Activated CD4-positive, alpha-beta memory T cell treated with anti-CD3 and anti-CD28 coated beads, Interleukin-2, amount 10 ng/mL, durations not matched to agents 7 days and 5 days (primary cell): ENCODE measurements at regions not wholly inside any gene's neighbourhood (a gene's known extent, or its start where the extent isn't known, plus 50 kb on each side); places are given as distances from the start of the nearest gene placed in this dataset.

Experiments used
- CTCF ChIA-PET: fragments of 350-600 bp; sonication (Branson Sonifier 250); formaldehyde crosslinking; loops from one replicate; lab custom pipeline; 2021; ENCODE audit warnings: antibody characterized with exemption, inconsistent platforms; lab: Charles Lee
- POLR2A ChIA-PET: fragments of 350-600 bp; sonication (Branson Sonifier 250); formaldehyde crosslinking; loops from one replicate; lab custom pipeline; 2021; ENCODE audit warnings: antibody characterized with exemption; lab: Charles Lee
- DNase-seq: peaks from one replicate; pipeline ENCODE4 v3.0.0-alpha.2; 2020
- H3K27ac Mint-ChIP-seq: one replicate; pipeline ENCODE4 v1.8.0; 2021; ENCODE audit warnings: mild to moderate bottlenecking, mixed read lengths
- H3K27me3 Mint-ChIP-seq: one replicate; pipeline ENCODE4 v1.8.0; 2021; ENCODE audit warnings: mixed read lengths
- H3K36me3 Mint-ChIP-seq: one replicate; pipeline ENCODE4 v1.8.0; 2021; ENCODE audit warnings: low read depth, mixed read lengths
- H3K4me1 Mint-ChIP-seq: one replicate; pipeline ENCODE4 v1.8.0; 2021; ENCODE audit warnings: mixed read lengths
- H3K4me3 Mint-ChIP-seq: one replicate; pipeline ENCODE4 v1.8.0; 2021; ENCODE audit warnings: mild to moderate bottlenecking, mixed read lengths
- H3K9me3 Mint-ChIP-seq: one replicate; pipeline ENCODE4 v1.8.0; 2021; ENCODE audit warnings: mixed read lengths

DNA sequence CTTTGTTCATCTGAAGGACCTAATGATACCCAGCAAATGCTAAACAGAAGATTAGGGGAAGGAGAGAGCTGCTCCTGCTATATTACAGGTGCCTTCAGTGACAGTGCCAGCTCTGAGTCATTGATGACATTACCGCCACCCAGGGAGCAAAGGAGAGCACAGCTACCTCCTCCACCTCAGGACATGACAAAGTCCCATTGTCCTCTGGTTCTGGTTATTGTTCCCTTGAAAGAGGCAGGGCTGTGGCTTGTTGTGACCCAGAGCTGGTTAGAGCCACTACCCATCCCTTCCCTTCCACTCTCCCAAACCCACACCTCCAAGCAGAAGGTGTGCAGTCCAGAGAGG, 363.5 kb upstream of the DUSP10 start:
- Mint-ChIP-seq H3K27ac (no peak overlapping the region), H3K4me3 (no peak overlapping the region), H3K9me3 (no peaks in the 10 kb centered on the region), H3K27me3 (no peaks in the 10 kb centered on the region), H3K36me3 (no peaks in the 10 kb centered on the region), H3K4me1 (no peaks in the 10 kb centered on the region)
- DNase-seq, result no peak
- CTCF ChIA-PET, result interaction anchor here (1.4 kb wide), 1 partner anchor 351 kb away, joined by 5 read pairs; no protein-coding TSS in a partner anchor
- POLR2A ChIA-PET, result no interaction called here

DNA sequence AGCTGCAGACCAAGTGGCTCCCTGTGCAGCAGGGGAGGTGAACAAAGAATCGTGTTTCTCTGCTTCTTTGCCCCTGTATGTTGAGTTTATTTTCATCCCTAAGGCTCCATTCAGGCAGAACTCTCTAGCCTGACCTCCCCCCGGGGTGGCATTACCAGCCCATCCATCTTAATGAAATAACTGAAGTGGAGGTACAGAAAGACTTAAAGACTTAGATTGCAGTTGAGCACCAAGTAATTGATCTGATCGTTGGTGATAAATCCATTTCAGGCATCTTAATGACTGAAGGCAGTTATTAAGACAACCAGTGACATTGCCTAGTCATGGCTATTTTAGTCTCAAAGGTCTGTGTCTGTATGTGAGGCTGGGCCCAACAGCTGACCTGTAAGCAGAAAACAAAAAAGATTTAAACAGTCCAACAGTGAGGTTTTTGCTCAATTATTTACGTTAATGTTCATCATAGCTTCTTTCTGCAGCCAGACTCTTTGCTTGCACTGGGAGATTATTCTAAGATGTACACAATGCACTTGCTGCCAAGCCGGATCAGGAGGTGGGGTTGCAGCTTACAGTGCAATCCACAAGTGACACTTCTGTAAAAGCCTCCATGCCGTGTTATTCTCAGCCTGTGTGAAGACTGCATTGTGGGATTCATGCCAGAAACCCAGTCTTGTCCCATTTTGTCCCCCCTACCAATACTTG, 363.0 kb upstream of the DUSP10 start:
- Mint-ChIP-seq H3K27ac (no peak overlapping the region), H3K9me3 (no peaks in the 10 kb centered on the region), H3K4me1 (no peaks in the 10 kb centered on the region), H3K27me3 (no peaks in the 10 kb centered on the region), H3K4me3 (no peak overlapping the region), H3K36me3 (no peaks in the 10 kb centered on the region)
- no peak for DNase-seq
- CTCF ChIA-PET, result interaction anchor here (1.3 to 1.4 kb wide), 2 partner anchors 10 to 351 kb away, joined by 5 read pairs; no protein-coding TSS in a partner anchor
- POLR2A ChIA-PET, result no interaction called here

DNA sequence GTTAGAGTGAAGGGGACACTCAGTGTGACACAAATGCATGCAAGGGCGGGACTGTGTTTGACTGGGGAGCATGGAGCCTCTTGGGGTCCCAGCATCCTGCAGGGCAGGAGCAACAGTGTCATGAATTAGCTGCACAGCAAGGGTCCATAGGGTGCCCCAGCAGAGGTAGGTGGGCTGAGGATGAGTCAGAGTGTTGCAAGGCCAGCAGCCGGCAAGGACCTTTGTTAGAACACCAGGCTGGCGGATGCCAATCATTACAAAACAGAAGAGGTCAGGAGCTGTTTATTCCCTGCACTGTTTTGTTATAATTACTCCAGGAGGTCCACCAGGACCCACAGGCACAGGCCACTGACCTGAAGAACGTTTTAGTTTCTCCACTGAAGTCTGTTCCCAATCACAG, 362.2 kb upstream of the DUSP10 start:
- H3K27ac Mint-ChIP-seq, result no peak overlapping the region
- H3K4me1 Mint-ChIP-seq, result no peaks in the 10 kb centered on the region
- ChIA-PET POLR2A (no interaction called here), CTCF (interaction anchor here (1.3 kb wide), 1 partner anchor 9 kb away, joined by 5 read pairs; no protein-coding TSS in a partner anchor)
- no peaks in the 10 kb centered on the region for H3K27me3 Mint-ChIP-seq
- DNase-seq, result no peak
- no peaks in the 10 kb centered on the region for H3K36me3 Mint-ChIP-seq
- H3K9me3 Mint-ChIP-seq, result no peaks in the 10 kb centered on the region
- H3K4me3 Mint-ChIP-seq, result no peak overlapping the region

DNA sequence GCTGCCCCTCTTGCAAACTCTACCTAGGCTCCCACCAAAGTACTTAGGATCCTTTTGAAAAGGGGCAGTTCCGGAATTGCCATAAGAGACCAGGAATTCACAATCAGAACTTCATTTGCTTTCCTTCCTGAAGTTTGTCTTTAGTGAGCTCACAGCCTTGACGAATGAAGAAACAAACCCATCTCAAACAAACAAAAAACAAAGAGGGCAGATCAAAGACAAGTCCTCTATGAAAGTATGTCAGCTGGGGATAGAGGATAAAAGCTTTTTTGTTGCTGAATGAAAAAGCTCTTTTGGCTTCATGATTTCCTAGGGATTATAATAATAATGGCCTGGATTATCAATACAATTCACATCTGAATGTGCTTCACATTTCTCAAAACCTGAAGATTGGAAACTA, 357.9 kb upstream of the DUSP10 start:
- Mint-ChIP-seq H3K4me1 (no peaks in the 10 kb centered on the region), H3K4me3 (no peak overlapping the region)
- POLR2A ChIA-PET, result no interaction called here

DNA sequence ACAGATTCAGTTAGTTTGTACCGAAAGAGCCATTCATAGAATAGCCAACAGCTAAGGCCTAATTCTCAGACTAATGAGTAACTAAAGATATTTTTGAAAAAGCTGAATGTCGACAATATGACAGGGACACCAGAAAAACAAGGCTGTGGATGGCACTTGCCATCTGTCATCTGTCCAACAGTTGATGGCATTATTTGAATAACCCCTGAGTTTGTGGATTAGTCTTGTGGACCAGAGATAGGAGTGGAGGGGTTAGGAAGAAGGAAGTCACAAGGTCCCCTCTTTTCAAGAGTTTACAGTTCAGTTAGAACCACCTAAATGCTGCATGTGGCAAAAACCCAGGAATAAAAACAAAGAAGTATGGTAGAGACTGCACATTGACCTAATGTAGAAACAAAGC, 356.5 kb upstream of the DUSP10 start:
- H3K36me3 Mint-ChIP-seq, result no peaks in the 10 kb centered on the region
- no peaks in the 10 kb centered on the region for H3K9me3 Mint-ChIP-seq
- H3K4me1 Mint-ChIP-seq, result no peaks in the 10 kb centered on the region
- H3K27me3 Mint-ChIP-seq, result no peaks in the 10 kb centered on the region
- DNase-seq, result no peak
- POLR2A ChIA-PET, result no interaction called here
- no peak overlapping the region for H3K27ac Mint-ChIP-seq
- no peak overlapping the region for H3K4me3 Mint-ChIP-seq
- CTCF ChIA-PET, result interaction anchor here (7.3 kb wide), 1 partner anchor 355 kb away, joined by 66 read pairs; no protein-coding TSS in a partner anchor

More for the DNA sequence above, 357.9 kb upstream of the DUSP10 start:
- H3K27ac Mint-ChIP-seq, result no peak overlapping the region
- CTCF ChIA-PET, result interaction anchor here (1.5 to 7.3 kb wide), 2 partner anchors 72 to 354 kb away, joined by 3 to 66 read pairs; no protein-coding TSS in a partner anchor
- H3K9me3 Mint-ChIP-seq, result no peaks in the 10 kb centered on the region
- DNase-seq, result no peak
- no peaks in the 10 kb centered on the region for H3K27me3 Mint-ChIP-seq
- no peaks in the 10 kb centered on the region for H3K36me3 Mint-ChIP-seq

DNA sequence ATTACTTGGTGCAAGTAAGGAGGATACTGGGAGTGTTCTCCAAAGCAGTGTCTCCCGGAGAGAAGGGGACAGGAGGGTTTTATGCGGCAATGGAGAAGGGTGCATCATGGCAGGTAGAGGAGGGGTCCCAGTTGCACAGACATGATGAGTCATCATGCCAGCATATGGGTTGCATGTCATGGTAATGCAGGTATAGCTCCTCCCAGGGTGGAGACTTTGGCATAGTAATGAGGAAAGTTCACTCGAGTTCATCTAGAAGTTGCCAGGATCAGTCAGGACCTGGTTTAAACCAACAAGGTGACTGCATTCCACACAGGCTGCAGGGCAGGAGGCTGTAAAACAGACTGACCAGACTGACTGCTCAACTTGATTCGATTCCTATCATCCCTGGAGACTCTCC, 355.7 kb upstream of the DUSP10 start:
- DNase-seq, result no peak
- POLR2A ChIA-PET, result no interaction called here
- Mint-ChIP-seq H3K4me1 (no peaks in the 10 kb centered on the region), H3K9me3 (no peaks in the 10 kb centered on the region), H3K27me3 (no peaks in the 10 kb centered on the region), H3K4me3 (no peak overlapping the region), H3K27ac (no peak overlapping the region), H3K36me3 (no peaks in the 10 kb centered on the region)
- CTCF ChIA-PET, result interaction anchor here (0.8 to 7.3 kb wide), 3 partner anchors 12 to 356 kb away, joined by 3 to 66 read pairs (median 3); no protein-coding TSS in a partner anchor

DNA sequence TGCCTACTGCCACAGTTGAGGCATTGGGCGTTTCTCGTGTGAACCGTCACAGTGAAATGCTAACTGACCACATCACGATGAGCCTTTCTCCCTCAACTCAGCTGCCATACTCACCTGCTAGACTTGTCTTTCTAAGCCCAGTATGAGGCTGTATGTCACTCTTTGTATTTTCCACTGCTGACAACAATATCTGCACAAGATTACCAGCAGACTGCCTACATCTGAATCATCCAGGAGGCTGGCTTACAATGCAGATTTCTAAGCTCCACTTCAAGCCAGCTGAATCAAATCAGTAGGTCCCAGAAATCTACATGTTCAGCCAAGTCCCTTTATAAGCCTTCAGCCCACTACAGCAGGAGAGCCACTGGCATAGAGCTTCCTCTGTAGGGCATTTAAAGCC, 355.0 kb upstream of the DUSP10 start:
- no peaks in the 10 kb centered on the region for H3K4me1 Mint-ChIP-seq
- H3K27ac Mint-ChIP-seq, result no peak overlapping the region
- H3K36me3 Mint-ChIP-seq, result no peaks in the 10 kb centered on the region
- no peak for DNase-seq
- H3K9me3 Mint-ChIP-seq, result no peaks in the 10 kb centered on the region
- CTCF ChIA-PET, result interaction anchor here (0.8 to 7.3 kb wide), 3 partner anchors 13 to 357 kb away, joined by 3 to 66 read pairs (median 3); no protein-coding TSS in a partner anchor
- POLR2A ChIA-PET, result no interaction called here
- H3K4me3 Mint-ChIP-seq, result no peak overlapping the region
- H3K27me3 Mint-ChIP-seq, result no peaks in the 10 kb centered on the region

DNA sequence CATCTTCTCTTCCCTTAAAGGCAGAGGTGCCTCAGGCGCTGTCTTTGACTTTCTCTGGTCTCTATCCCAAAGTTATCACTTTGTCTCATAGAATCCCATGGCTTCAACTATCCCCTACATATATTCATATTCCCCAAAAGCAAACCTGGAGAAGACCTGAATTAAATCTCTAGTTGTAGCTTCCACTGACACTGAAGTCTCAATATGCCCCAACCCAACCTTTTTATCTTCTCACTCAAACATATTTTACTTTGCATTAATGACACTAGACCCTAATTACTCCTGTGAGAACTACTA, 354.5 kb upstream of the DUSP10 start:
- no peak overlapping the region for H3K4me3 Mint-ChIP-seq
- CTCF ChIA-PET, result interaction anchor here (7.3 kb wide), 1 partner anchor 357 kb away, joined by 66 read pairs; no protein-coding TSS in a partner anchor
- POLR2A ChIA-PET, result no interaction called here

DNA sequence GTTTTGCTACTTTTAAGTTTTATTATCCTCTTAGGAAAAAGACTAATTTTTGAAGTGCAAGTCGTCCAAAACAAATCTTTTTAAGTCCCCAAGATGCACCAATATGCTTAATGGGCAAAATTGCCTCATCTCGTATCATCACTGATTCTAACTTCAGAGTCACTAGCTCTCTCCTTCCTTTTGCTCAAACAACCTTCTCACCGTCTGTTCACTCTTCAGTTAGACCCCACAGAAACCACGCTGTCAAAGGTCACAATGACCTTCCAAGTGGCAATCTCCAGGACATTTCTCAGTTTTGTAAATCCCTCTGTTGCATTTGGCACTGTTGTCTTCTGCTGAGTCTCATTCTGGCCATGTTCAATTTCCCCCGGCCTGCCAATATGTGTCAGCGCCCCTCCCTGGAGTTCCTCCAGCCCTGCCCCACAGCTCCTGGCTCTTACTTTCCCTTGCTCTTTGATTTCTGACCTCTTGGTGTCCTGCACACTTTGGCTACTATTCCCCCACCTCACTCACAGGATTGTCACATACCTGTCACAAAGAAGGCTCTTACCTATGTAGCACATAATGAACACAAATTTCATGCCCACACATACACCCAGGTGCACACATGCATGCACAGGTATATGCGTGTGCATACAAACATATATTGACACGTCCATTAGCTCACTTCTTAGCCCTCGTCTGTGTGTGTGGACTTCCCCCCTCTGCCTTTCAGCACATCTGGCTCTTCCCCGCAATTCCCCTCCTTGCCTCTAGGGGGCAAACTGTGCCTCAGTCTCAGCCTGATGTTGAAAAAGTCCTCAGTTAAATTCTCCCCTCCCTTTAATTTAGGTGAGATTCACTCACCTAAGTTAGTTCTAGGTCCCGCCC, 354.0 kb upstream of the DUSP10 start:
- CTCF ChIA-PET, result interaction anchor here (0.7 to 7.3 kb wide), 8 partner anchors 9 to 358 kb away, joined by 3 to 66 read pairs (median 4); partner anchors contain the start of gene DUSP10
- Mint-ChIP-seq H3K36me3 (no peaks in the 10 kb centered on the region), H3K4me1 (no peaks in the 10 kb centered on the region), H3K9me3 (no peaks in the 10 kb centered on the region), H3K27me3 (no peaks in the 10 kb centered on the region), H3K4me3 (no peak overlapping the region), H3K27ac (no peak overlapping the region)
- peak; percentile 62 for DNase-seq
- POLR2A ChIA-PET, result no interaction called here

More for the DNA sequence above, 354.5 kb upstream of the DUSP10 start:
- Mint-ChIP-seq H3K27ac (no peak overlapping the region), H3K36me3 (no peaks in the 10 kb centered on the region), H3K9me3 (no peaks in the 10 kb centered on the region), H3K4me1 (no peaks in the 10 kb centered on the region), H3K27me3 (no peaks in the 10 kb centered on the region)
- DNase-seq, result no peak

DNA sequence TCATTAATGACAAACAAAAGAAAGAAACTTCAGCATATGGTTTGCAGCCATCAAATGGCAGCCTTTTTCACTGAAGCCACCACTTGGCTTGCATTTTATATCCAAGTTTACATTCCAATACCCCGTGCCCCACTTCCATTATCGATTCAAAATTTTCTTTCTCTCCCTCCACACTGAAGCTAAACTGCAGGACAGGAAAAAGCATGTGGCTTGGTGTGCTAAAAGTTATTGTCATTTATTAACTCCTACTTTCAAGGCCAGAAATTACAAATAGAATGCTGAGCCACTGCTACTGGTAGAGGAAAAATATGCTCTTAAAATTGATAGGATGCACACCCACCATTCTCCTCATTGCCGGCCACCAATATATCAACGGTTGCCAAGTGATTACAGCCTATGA, 351.6 kb upstream of the DUSP10 start:
- Mint-ChIP-seq H3K27ac (no peak overlapping the region), H3K9me3 (no peaks in the 10 kb centered on the region)
- DNase-seq, result no peak

DNA sequence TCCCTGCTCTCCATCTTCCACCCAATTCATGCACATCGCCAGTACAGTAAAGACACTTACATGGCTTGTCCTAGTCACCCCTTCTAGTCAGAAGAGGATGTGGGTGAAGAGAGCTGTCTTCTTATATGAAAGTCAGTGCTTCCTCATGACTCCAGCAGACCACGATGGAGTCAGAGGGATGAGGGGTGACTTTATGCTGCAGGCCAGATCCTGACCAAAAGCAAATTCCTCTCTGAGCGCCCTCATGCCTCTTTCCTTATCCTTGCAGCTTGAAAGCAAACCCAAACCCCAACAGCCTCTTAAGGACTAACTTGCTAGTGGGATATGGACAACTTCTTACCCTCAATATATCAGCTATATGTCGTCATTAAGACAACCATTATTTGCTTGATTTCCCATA, 348.2 kb upstream of the DUSP10 start:
- no peak for DNase-seq
- H3K4me3 Mint-ChIP-seq, result no peak overlapping the region
- H3K9me3 Mint-ChIP-seq, result no peaks in the 10 kb centered on the region
- H3K27me3 Mint-ChIP-seq, result peaks cover 1% of the 10 kb centered on the region
- H3K36me3 Mint-ChIP-seq, result no peaks in the 10 kb centered on the region
- no peak overlapping the region for H3K27ac Mint-ChIP-seq
- ChIA-PET POLR2A (no interaction called here), CTCF (no interaction called here)
- no peaks in the 10 kb centered on the region for H3K4me1 Mint-ChIP-seq

More for the DNA sequence above, 351.6 kb upstream of the DUSP10 start:
- ChIA-PET CTCF (no interaction called here), POLR2A (no interaction called here)
- Mint-ChIP-seq H3K27me3 (no peaks in the 10 kb centered on the region), H3K4me3 (no peak overlapping the region), H3K36me3 (no peaks in the 10 kb centered on the region), H3K4me1 (no peaks in the 10 kb centered on the region)

DNA sequence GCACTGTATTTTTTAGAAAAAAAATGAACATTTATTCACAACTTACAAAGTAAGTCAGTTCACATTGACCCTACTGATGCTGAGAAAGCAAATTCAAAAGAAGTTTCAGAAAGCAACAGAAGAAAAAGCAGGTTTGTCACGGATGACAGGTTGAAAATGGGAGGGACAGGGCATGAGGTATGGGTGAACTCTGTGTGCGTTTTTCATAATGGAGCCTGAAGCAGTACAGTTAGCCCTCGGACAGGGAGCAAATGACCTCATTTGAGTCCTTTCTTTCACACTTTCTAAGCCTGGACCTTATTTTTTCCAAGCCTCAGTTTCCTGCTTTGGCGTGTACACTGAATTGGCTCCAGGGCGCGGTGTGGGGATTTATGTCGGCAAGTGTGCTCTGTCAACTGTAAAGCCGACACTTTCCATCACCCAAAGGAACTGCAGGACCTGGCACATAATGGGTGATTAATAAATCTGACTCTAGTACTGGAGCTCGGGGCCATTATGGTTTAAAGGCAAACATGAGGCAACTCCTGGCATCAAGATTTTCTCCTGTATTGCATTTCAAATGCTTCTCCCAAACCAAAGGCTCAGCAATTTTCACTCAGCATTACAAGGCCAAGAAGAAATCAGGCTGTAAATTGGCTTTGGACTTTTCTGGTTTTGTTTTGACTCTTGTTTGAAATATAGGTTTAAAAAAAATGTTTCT, 345.5 kb upstream of the DUSP10 start:
- H3K4me1 Mint-ChIP-seq, result no peaks in the 10 kb centered on the region
- peaks cover 1% of the 10 kb centered on the region for H3K27me3 Mint-ChIP-seq
- ChIA-PET POLR2A (no interaction called here), CTCF (no interaction called here)
- H3K36me3 Mint-ChIP-seq, result no peaks in the 10 kb centered on the region
- H3K9me3 Mint-ChIP-seq, result no peaks in the 10 kb centered on the region
- no peak for DNase-seq
- no peak overlapping the region for H3K4me3 Mint-ChIP-seq
- H3K27ac Mint-ChIP-seq, result no peak overlapping the region

DNA sequence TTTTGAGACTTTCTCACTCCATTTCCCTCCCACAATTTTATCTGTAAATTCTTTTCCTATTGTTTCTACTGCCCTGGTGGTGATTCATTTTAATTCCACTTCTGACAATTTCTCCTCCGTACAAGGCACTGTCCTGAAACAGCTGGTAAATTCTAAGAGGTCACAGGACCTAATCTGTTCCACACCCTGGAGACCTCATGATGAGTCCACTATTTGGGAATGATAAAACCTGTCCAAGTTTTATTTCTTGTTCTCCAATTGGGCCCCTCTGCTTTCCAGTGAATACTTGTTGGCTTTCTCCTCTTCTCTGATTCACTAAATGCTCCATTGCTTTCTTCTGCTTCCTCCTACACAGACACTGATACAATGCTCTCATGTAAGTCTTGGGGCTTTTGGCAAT, 343.1 kb upstream of the DUSP10 start:
- no peak for DNase-seq
- POLR2A ChIA-PET, result no interaction called here
- H3K4me1 Mint-ChIP-seq, result no peaks in the 10 kb centered on the region
- no peaks in the 10 kb centered on the region for H3K36me3 Mint-ChIP-seq
- CTCF ChIA-PET, result no interaction called here
- H3K4me3 Mint-ChIP-seq, result no peak overlapping the region
- peaks cover 1% of the 10 kb centered on the region for H3K27me3 Mint-ChIP-seq
- no peak overlapping the region for H3K27ac Mint-ChIP-seq
- H3K9me3 Mint-ChIP-seq, result no peaks in the 10 kb centered on the region
